ENCODE measurements at regions not wholly inside any gene's neighbourhood (a gene's known extent, or its start where the extent isn't known, plus 50 kb on each side); places are given as distances from the start of the nearest gene placed in this dataset.
"Not testable (repeated sequence)": the region's sequence is repeated elsewhere in the genome, so short reads cannot be mapped to it uniquely, and the experiment has no call there.

GRCh38 chr12:91467686-91468085 lies 285.1 kb upstream of the DCN start:
- Histone ChIP-seq H3K9me3 (no peaks in the 10 kb centered on the region), H3K27me3 (no peaks in the 10 kb centered on the region), H3K4me1 (no peaks in the 10 kb centered on the region), H3K4me3 (ENCODE audit: low read depth, low read length) (no peak overlapping the region), H3K36me3 (no peaks in the 10 kb centered on the region)
- no peak for TF ChIP-seq CTCF (IDR thresholded peaks at IDR 0.05; ENCODE audit: low read depth, low read length)
- DNase-seq = no peak

- TF ChIP-seq CTCF (IDR thresholded peaks at IDR 0.05; ENCODE audit: low read depth, low read length) = no peak
- Histone ChIP-seq H3K27me3 (no peaks in the 10 kb centered on the region), H3K4me3 (ENCODE audit: low read depth, low read length) (no peak overlapping the region), H3K4me1 (no peaks in the 10 kb centered on the region; the same call in 1 of the 2 replicates), H3K9me3 (no peaks in the 10 kb centered on the region), H3K36me3 (no peaks in the 10 kb centered on the region)
- DNase-seq = no peak
Measured at GRCh38 chr12:91461061-91461460, 278.4 kb upstream of the DCN start.

GRCh38 chr12:91460469-91460868 lies 277.9 kb upstream of the DCN start:
- DNase-seq = no peak
- Histone ChIP-seq H3K27me3 (no peaks in the 10 kb centered on the region), H3K4me1 (no peaks in the 10 kb centered on the region; the same call in 1 of the 2 replicates), H3K9me3 (no peaks in the 10 kb centered on the region), H3K36me3 (no peaks in the 10 kb centered on the region), H3K4me3 (ENCODE audit: low read depth, low read length) (no peak overlapping the region)
- no peak for TF ChIP-seq CTCF (IDR thresholded peaks at IDR 0.05; ENCODE audit: low read depth, low read length)

- no peak overlapping the region for H3K4me3 ChIP-seq (ENCODE audit: low read depth, low read length)
- DNase-seq = no peak
- no peaks in the 10 kb centered on the region for H3K36me3 ChIP-seq
- no peaks in the 10 kb centered on the region for H3K27me3 ChIP-seq
- TF ChIP-seq CTCF (IDR thresholded peaks at IDR 0.05; ENCODE audit: low read depth, low read length) = no peak
- H3K9me3 ChIP-seq = no peaks in the 10 kb centered on the region
- H3K4me1 ChIP-seq = no peaks in the 10 kb centered on the region; the same call in 1 of the 2 replicates
Measured at GRCh38 chr12:91455321-91455720, 272.7 kb upstream of the DCN start.

- Histone ChIP-seq H3K27me3 (no peaks in the 10 kb centered on the region), H3K4me3 (ENCODE audit: low read depth, low read length) (no peak overlapping the region), H3K4me1 (no peaks in the 10 kb centered on the region), H3K36me3 (no peaks in the 10 kb centered on the region), H3K9me3 (no peaks in the 10 kb centered on the region)
- no peak for DNase-seq
- TF ChIP-seq CTCF (IDR thresholded peaks at IDR 0.05; ENCODE audit: low read depth, low read length) = no peak
Measured at GRCh38 chr12:91454179-91454578, 271.6 kb upstream of the DCN start.

GRCh38 chr12:91452464-91452863 lies 269.8 kb upstream of the DCN start:
- DNase-seq, H3K36me3 ChIP-seq: not testable (repeated sequence)

More at GRCh38 chr12:91452464-91452863, 269.8 kb upstream of the DCN start:
- H3K4me3 ChIP-seq (ENCODE audit: low read depth, low read length); H3K9me3 ChIP-seq; H3K27me3 ChIP-seq; H3K4me1 ChIP-seq: not testable (repeated sequence)

Measured in BE2C (cell line).